ENCODE measurements at regions not wholly inside any gene's neighbourhood (a gene's known extent, or its start where the extent isn't known, plus 50 kb on each side); places are given as distances from the start of the nearest gene placed in this dataset.

- H3K27ac Mint-ChIP-seq = no peak overlapping the region
- peaks cover 16% of the 10 kb centered on the region for H3K9me3 Mint-ChIP-seq
- no peak overlapping the region for H3K4me3 Mint-ChIP-seq
- no peaks in the 10 kb centered on the region for H3K4me1 Mint-ChIP-seq
- TF ChIP-seq, protein P1, sequence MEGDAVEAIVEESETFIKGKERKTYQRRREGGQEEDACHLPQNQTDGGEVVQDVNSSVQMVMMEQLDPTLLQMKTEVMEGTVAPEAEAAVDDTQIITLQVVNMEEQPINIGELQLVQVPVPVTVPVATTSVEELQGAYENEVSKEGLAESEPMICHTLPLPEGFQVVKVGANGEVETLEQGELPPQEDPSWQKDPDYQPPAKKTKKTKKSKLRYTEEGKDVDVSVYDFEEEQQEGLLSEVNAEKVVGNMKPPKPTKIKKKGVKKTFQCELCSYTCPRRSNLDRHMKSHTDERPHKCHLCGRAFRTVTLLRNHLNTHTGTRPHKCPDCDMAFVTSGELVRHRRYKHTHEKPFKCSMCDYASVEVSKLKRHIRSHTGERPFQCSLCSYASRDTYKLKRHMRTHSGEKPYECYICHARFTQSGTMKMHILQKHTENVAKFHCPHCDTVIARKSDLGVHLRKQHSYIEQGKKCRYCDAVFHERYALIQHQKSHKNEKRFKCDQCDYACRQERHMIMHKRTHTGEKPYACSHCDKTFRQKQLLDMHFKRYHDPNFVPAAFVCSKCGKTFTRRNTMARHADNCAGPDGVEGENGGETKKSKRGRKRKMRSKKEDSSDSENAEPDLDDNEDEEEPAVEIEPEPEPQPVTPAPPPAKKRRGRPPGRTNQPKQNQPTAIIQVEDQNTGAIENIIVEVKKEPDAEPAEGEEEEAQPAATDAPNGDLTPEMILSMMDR (IDR thresholded peaks at IDR 0.05) = no peak
- no peaks in the 10 kb centered on the region for H3K36me3 Mint-ChIP-seq (ENCODE audit: low read depth)
- peaks cover 3% of the 10 kb centered on the region for H3K27me3 Mint-ChIP-seq (ENCODE audit: low read depth, poor library complexity)
- DNase-seq = no peak
Observed at GRCh38 chr19:30930941-30931706, 418.1 kb downstream of the TSHZ3 start.

GRCh38 chr19:30927705-30928104 lies 421.5 kb downstream of the TSHZ3 start:
- Mint-ChIP-seq H3K27ac (no peak overlapping the region), H3K4me1 (no peaks in the 10 kb centered on the region), H3K4me3 (no peak overlapping the region), H3K9me3 (peaks cover 16% of the 10 kb centered on the region), H3K27me3 (ENCODE audit: low read depth, poor library complexity) (peaks cover 3% of the 10 kb centered on the region), H3K36me3 (ENCODE audit: low read depth) (no peaks in the 10 kb centered on the region)
- no peak for DNase-seq
- TF ChIP-seq, protein P1 (IDR thresholded peaks at IDR 0.05) = no peak

DNA sequence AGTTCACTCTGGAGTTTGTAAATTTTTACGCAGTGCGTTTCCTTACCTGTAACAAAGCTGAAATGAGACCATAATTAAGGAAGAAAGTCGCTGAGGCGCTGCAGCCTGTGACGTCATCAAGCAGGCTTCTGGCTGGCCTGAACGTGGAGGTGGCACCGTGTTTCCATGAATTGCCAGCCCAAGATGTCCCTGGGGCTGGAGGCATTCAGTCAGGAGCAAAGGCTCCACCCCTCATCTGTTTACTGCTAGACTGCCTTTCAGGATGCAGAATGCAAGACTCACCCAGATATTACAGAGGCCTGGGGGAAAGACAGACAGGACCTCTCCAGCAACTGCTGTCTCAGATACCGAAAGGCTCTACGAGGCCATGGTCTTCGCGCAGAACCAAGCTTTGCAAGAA lies 424.6 kb downstream of the TSHZ3 start:
- no peak overlapping the region for H3K4me3 Mint-ChIP-seq
- H3K9me3 Mint-ChIP-seq = peaks cover 16% of the 10 kb centered on the region
- H3K27ac Mint-ChIP-seq = no peak overlapping the region
- TF ChIP-seq, protein P1 (IDR thresholded peaks at IDR 0.05) = no peak
- peaks cover 19% of the 10 kb centered on the region for H3K27me3 Mint-ChIP-seq (ENCODE audit: low read depth, poor library complexity)
- H3K4me1 Mint-ChIP-seq = no peaks in the 10 kb centered on the region
- no peaks in the 10 kb centered on the region for H3K36me3 Mint-ChIP-seq (ENCODE audit: low read depth)
- DNase-seq = no peak

- Mint-ChIP-seq H3K9me3 (peaks cover 16% of the 10 kb centered on the region), H3K27me3 (ENCODE audit: low read depth, poor library complexity) (peaks cover 19% of the 10 kb centered on the region), H3K4me1 (no peaks in the 10 kb centered on the region), H3K4me3 (no peak overlapping the region), H3K36me3 (ENCODE audit: low read depth) (no peaks in the 10 kb centered on the region), H3K27ac (no peak overlapping the region)
- DNase-seq = no peak
- TF ChIP-seq, protein P1 (IDR thresholded peaks at IDR 0.05) = no peak
Observed at GRCh38 chr19:30924069-30924636, 425.1 kb downstream of the TSHZ3 start.

DNA sequence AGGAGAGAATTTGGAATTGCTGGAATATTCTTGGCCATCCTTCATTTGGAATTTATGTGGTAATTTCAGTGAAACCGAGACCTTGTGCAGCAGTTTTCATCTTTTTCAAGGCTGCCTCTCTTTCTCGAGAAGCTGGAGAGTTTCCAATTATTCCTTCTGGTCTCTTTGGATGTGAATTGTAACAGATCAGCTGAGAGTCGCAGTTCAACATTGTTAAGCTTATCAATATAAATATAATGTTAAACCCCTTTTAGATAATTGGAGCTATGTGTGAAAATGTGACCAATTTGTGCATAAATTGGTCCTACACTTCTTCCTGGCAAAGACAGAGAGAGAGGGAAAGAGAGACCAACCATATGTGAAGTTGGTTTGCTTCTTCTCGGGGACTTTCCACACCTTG lies 425.6 kb downstream of the TSHZ3 start:
- no peak for DNase-seq
- TF ChIP-seq, protein P1 (IDR thresholded peaks at IDR 0.05) = no peak
- peaks cover 19% of the 10 kb centered on the region for H3K27me3 Mint-ChIP-seq (ENCODE audit: low read depth, poor library complexity)
- no peak overlapping the region for H3K27ac Mint-ChIP-seq
- no peaks in the 10 kb centered on the region for H3K36me3 Mint-ChIP-seq (ENCODE audit: low read depth)
- H3K9me3 Mint-ChIP-seq = peaks cover 10% of the 10 kb centered on the region
- no peak overlapping the region for H3K4me3 Mint-ChIP-seq
- no peaks in the 10 kb centered on the region for H3K4me1 Mint-ChIP-seq

DNA sequence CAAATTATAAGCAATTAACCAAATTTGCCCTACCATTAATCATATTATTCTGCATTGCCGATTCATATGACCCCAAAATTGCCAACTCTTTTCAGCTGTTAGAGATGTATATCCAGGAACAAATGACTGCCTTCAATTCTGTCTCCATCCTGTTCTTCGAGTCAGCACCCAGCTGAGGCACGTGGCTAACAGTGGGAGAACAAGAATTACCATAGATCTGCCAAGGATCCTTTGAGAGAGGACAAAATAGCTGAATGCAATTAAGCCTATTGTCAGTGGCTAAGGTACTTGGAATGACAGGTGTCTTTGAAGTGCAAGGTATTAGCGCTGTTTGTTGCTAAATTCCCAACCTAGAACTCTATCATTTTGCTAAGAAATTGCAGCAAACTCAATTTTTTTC lies 426.1 kb downstream of the TSHZ3 start:
- Mint-ChIP-seq H3K36me3 (ENCODE audit: low read depth) (no peaks in the 10 kb centered on the region), H3K4me3 (no peak overlapping the region), H3K4me1 (no peaks in the 10 kb centered on the region), H3K27me3 (ENCODE audit: low read depth, poor library complexity) (peaks cover 19% of the 10 kb centered on the region), H3K9me3 (peaks cover 5% of the 10 kb centered on the region), H3K27ac (no peak overlapping the region)
- TF ChIP-seq, protein P1 (IDR thresholded peaks at IDR 0.05) = no peak
- no peak for DNase-seq

Measured in nephron progenitor cell (in vitro differentiated cells).